ENCODE measurements at regions not wholly inside any gene's neighbourhood (a gene's known extent, or its start where the extent isn't known, plus 50 kb on each side); places are given as distances from the start of the nearest gene placed in this dataset.

GRCh38 chr18:10386049-10386448 is 68.4 kb upstream of the APCDD1 start:
- H3K27me3 ChIP-seq (ENCODE audit: insufficient read depth, low read length, poor library complexity), result no peaks in the 10 kb centered on the region
- no peaks in the 10 kb centered on the region for H3K4me1 ChIP-seq (ENCODE audit: control insufficient read depth, low read depth, low read length)
- no peak overlapping the region for H3K4me3 ChIP-seq (ENCODE audit: low read length)
- no peak overlapping the region for H2BK5ac ChIP-seq (ENCODE audit: low read length)
- no peak overlapping the region for H3K9ac ChIP-seq (ENCODE audit: low read length)
- no peak overlapping the region for H4K8ac ChIP-seq (ENCODE audit: low read depth, low read length)
- H3K36me3 ChIP-seq (ENCODE audit: control insufficient read depth, insufficient read depth, low read length), result no peaks in the 10 kb centered on the region
- no peak overlapping the region for H2BK120ac ChIP-seq (ENCODE audit: low read depth, low read length)
- no peak overlapping the region for H2BK15ac ChIP-seq (replicated peaks; ENCODE audit: low read depth)
- H3K4ac ChIP-seq (ENCODE audit: low read depth, low read length), result no peak overlapping the region
- no peaks in the 10 kb centered on the region for H3K79me1 ChIP-seq (ENCODE audit: low read length)
- no peak overlapping the region for H3K27ac ChIP-seq (ENCODE audit: low read depth, low read length)
- DNase-seq, result no peak
- no peak overlapping the region for H2AK5ac ChIP-seq (ENCODE audit: low read length)
- no CpG with 5 or more reads among the region's 4 CpGs for WGBS (ENCODE audit: extremely low coverage, insufficient coverage, low lambda C conversion rate)
- no peaks in the 10 kb centered on the region for H3K79me2 ChIP-seq (ENCODE audit: control insufficient read depth, insufficient read depth, low read length)
- no peak overlapping the region for H3K4me2 ChIP-seq (ENCODE audit: low read length)
- H4K5ac ChIP-seq (ENCODE audit: low read length), result no peak overlapping the region
- peak overlapping the region; percentile 17 for H3K56ac ChIP-seq (ENCODE audit: low read length)
- H3K23ac ChIP-seq (ENCODE audit: low read length), result no peak overlapping the region
- H3K18ac ChIP-seq (ENCODE audit: low read length), result no peak overlapping the region

- no peak overlapping the region for H3K9ac ChIP-seq (ENCODE audit: low read length)
- no peak overlapping the region for H2BK120ac ChIP-seq (ENCODE audit: low read depth, low read length)
- H3K79me2 ChIP-seq (ENCODE audit: control insufficient read depth, insufficient read depth, low read length), result no peaks in the 10 kb centered on the region
- H4K5ac ChIP-seq (ENCODE audit: low read length), result no peak overlapping the region
- no peak overlapping the region for H2BK15ac ChIP-seq (replicated peaks; ENCODE audit: low read depth)
- H3K4me3 ChIP-seq (ENCODE audit: low read length), result no peak overlapping the region
- H3K4ac ChIP-seq (ENCODE audit: low read depth, low read length), result no peak overlapping the region
- no peak overlapping the region for H3K18ac ChIP-seq (ENCODE audit: low read length)
- no peak overlapping the region for H3K23ac ChIP-seq (ENCODE audit: low read length)
- H3K27ac ChIP-seq (ENCODE audit: low read depth, low read length), result no peak overlapping the region
- no peak overlapping the region for H4K8ac ChIP-seq (ENCODE audit: low read depth, low read length)
- no peak overlapping the region for H3K4me2 ChIP-seq (ENCODE audit: low read length)
- no peaks in the 10 kb centered on the region for H3K27me3 ChIP-seq (ENCODE audit: insufficient read depth, low read length, poor library complexity)
- DNase-seq, result no peak
- H3K56ac ChIP-seq (ENCODE audit: low read length), result no peak overlapping the region
- H2AK5ac ChIP-seq (ENCODE audit: low read length), result no peak overlapping the region
- no peaks in the 10 kb centered on the region for H3K36me3 ChIP-seq (ENCODE audit: control insufficient read depth, insufficient read depth, low read length)
- H3K4me1 ChIP-seq (ENCODE audit: control insufficient read depth, low read depth, low read length), result no peaks in the 10 kb centered on the region
- H2BK5ac ChIP-seq (ENCODE audit: low read length), result no peak overlapping the region
- WGBS (ENCODE audit: extremely low coverage, insufficient coverage, low lambda C conversion rate), result no CpG with 5 or more reads among the region's 2 CpGs
- no peaks in the 10 kb centered on the region for H3K79me1 ChIP-seq (ENCODE audit: low read length)
These were observed 67.5 kb upstream of the APCDD1 start for GRCh38 chr18:10386956-10387355.

- Histone ChIP-seq H3K27ac (ENCODE audit: low read depth, low read length) (no peak overlapping the region), H2BK15ac (replicated peaks; ENCODE audit: low read depth) (no peak overlapping the region), H3K36me3 (ENCODE audit: control insufficient read depth, insufficient read depth, low read length) (no peaks in the 10 kb centered on the region), H4K8ac (ENCODE audit: low read depth, low read length) (no peak overlapping the region), H4K5ac (ENCODE audit: low read length) (no peak overlapping the region), H3K18ac (ENCODE audit: low read length) (no peak overlapping the region), H2BK120ac (ENCODE audit: low read depth, low read length) (no peak overlapping the region), H3K23ac (ENCODE audit: low read length) (no peak overlapping the region), H3K9ac (ENCODE audit: low read length) (no peak overlapping the region), H2AK5ac (ENCODE audit: low read length) (no peak overlapping the region), H3K56ac (ENCODE audit: low read length) (no peak overlapping the region), H3K79me1 (ENCODE audit: low read length) (no peaks in the 10 kb centered on the region), H2BK5ac (ENCODE audit: low read length) (no peak overlapping the region), H3K4me2 (ENCODE audit: low read length) (no peak overlapping the region), H3K4me3 (ENCODE audit: low read length) (no peak overlapping the region), H3K79me2 (ENCODE audit: control insufficient read depth, insufficient read depth, low read length) (no peaks in the 10 kb centered on the region), H3K4me1 (ENCODE audit: control insufficient read depth, low read depth, low read length) (no peaks in the 10 kb centered on the region), H3K4ac (ENCODE audit: low read depth, low read length) (no peak overlapping the region), H3K27me3 (ENCODE audit: insufficient read depth, low read length, poor library complexity) (no peaks in the 10 kb centered on the region)
- no CpG with 5 or more reads among the region's 3 CpGs for WGBS (ENCODE audit: extremely low coverage, insufficient coverage, low lambda C conversion rate)
- DNase-seq, result no peak
These were observed 67.0 kb upstream of the APCDD1 start for GRCh38 chr18:10387399-10387798.

- H3K56ac ChIP-seq (ENCODE audit: low read length), result no peak overlapping the region
- no peak overlapping the region for H2AK5ac ChIP-seq (ENCODE audit: low read length)
- WGBS (ENCODE audit: extremely low coverage, insufficient coverage, low lambda C conversion rate), result no CpG with 5 or more reads among the region's 2 CpGs
- H3K27me3 ChIP-seq (ENCODE audit: insufficient read depth, low read length, poor library complexity), result no peaks in the 10 kb centered on the region
- no peaks in the 10 kb centered on the region for H3K36me3 ChIP-seq (ENCODE audit: control insufficient read depth, insufficient read depth, low read length)
- no peaks in the 10 kb centered on the region for H3K4me1 ChIP-seq (ENCODE audit: control insufficient read depth, low read depth, low read length)
- no peak overlapping the region for H4K8ac ChIP-seq (ENCODE audit: low read depth, low read length)
- no peak overlapping the region for H3K4me3 ChIP-seq (ENCODE audit: low read length)
- no peak overlapping the region for H3K4ac ChIP-seq (ENCODE audit: low read depth, low read length)
- H3K18ac ChIP-seq (ENCODE audit: low read length), result no peak overlapping the region
- H2BK15ac ChIP-seq (replicated peaks; ENCODE audit: low read depth), result no peak overlapping the region
- no peaks in the 10 kb centered on the region for H3K79me1 ChIP-seq (ENCODE audit: low read length)
- H3K23ac ChIP-seq (ENCODE audit: low read length), result no peak overlapping the region
- no peak for DNase-seq
- H3K27ac ChIP-seq (ENCODE audit: low read depth, low read length), result no peak overlapping the region
- no peak overlapping the region for H3K9ac ChIP-seq (ENCODE audit: low read length)
- H2BK120ac ChIP-seq (ENCODE audit: low read depth, low read length), result no peak overlapping the region
- H3K4me2 ChIP-seq (ENCODE audit: low read length), result no peak overlapping the region
- no peak overlapping the region for H2BK5ac ChIP-seq (ENCODE audit: low read length)
- H4K5ac ChIP-seq (ENCODE audit: low read length), result no peak overlapping the region
- no peaks in the 10 kb centered on the region for H3K79me2 ChIP-seq (ENCODE audit: control insufficient read depth, insufficient read depth, low read length)
These were observed 66.1 kb upstream of the APCDD1 start for GRCh38 chr18:10388373-10388772.

GRCh38 chr18:10391506-10391905 is 62.9 kb upstream of the APCDD1 start:
- Histone ChIP-seq H4K8ac (ENCODE audit: low read depth, low read length) (no peak overlapping the region), H3K9ac (ENCODE audit: low read length) (no peak overlapping the region), H3K18ac (ENCODE audit: low read length) (no peak overlapping the region), H3K36me3 (ENCODE audit: control insufficient read depth, insufficient read depth, low read length) (no peaks in the 10 kb centered on the region), H2BK5ac (ENCODE audit: low read length) (no peak overlapping the region), H3K56ac (ENCODE audit: low read length) (no peak overlapping the region), H3K23ac (ENCODE audit: low read length) (no peak overlapping the region), H4K5ac (ENCODE audit: low read length) (no peak overlapping the region), H3K4ac (ENCODE audit: low read depth, low read length) (no peak overlapping the region), H3K79me1 (ENCODE audit: low read length) (no peaks in the 10 kb centered on the region), H3K79me2 (ENCODE audit: control insufficient read depth, insufficient read depth, low read length) (no peaks in the 10 kb centered on the region), H3K4me1 (ENCODE audit: control insufficient read depth, low read depth, low read length) (no peaks in the 10 kb centered on the region), H2AK5ac (ENCODE audit: low read length) (no peak overlapping the region), H3K27ac (ENCODE audit: low read depth, low read length) (no peak overlapping the region), H3K4me2 (ENCODE audit: low read length) (no peak overlapping the region), H3K4me3 (ENCODE audit: low read length) (no peak overlapping the region), H3K27me3 (ENCODE audit: insufficient read depth, low read length, poor library complexity) (no peaks in the 10 kb centered on the region), H2BK15ac (replicated peaks; ENCODE audit: low read depth) (no peak overlapping the region), H2BK120ac (ENCODE audit: low read depth, low read length) (no peak overlapping the region)
- no peak for DNase-seq

- Histone ChIP-seq H4K8ac (ENCODE audit: low read depth, low read length) (no peak overlapping the region), H4K5ac (ENCODE audit: low read length) (no peak overlapping the region), H2AK5ac (ENCODE audit: low read length) (no peak overlapping the region), H3K27me3 (ENCODE audit: insufficient read depth, low read length, poor library complexity) (no peaks in the 10 kb centered on the region), H3K27ac (ENCODE audit: low read depth, low read length) (no peak overlapping the region), H3K18ac (ENCODE audit: low read length) (no peak overlapping the region), H3K36me3 (ENCODE audit: control insufficient read depth, insufficient read depth, low read length) (no peaks in the 10 kb centered on the region), H3K79me2 (ENCODE audit: control insufficient read depth, insufficient read depth, low read length) (no peaks in the 10 kb centered on the region), H2BK5ac (ENCODE audit: low read length) (no peak overlapping the region), H3K4me3 (ENCODE audit: low read length) (no peak overlapping the region), H2BK120ac (ENCODE audit: low read depth, low read length) (no peak overlapping the region), H2BK15ac (replicated peaks; ENCODE audit: low read depth) (no peak overlapping the region), H3K9ac (ENCODE audit: low read length) (no peak overlapping the region), H3K4ac (ENCODE audit: low read depth, low read length) (no peak overlapping the region), H3K56ac (ENCODE audit: low read length) (no peak overlapping the region), H3K4me2 (ENCODE audit: low read length) (no peak overlapping the region), H3K4me1 (ENCODE audit: control insufficient read depth, low read depth, low read length) (peaks cover 2% of the 10 kb centered on the region), H3K23ac (ENCODE audit: low read length) (no peak overlapping the region), H3K79me1 (ENCODE audit: low read length) (no peaks in the 10 kb centered on the region)
- no CpG with 5 or more reads among the region's 4 CpGs for WGBS (ENCODE audit: extremely low coverage, insufficient coverage, low lambda C conversion rate)
- no peak for DNase-seq
These were observed 57.4 kb upstream of the APCDD1 start for GRCh38 chr18:10397004-10397403.

All from mesendoderm (in vitro differentiated cells).